SK-N-SH treated with all-trans-retinoic acid at 6 μM for 48 hours (cell line): ENCODE measurements at regions not wholly inside any gene's neighbourhood (a gene's known extent, or its start where the extent isn't known, plus 50 kb on each side); places are given as distances from the start of the nearest gene placed in this dataset.

Experiments
- ARNTL ChIP-seq: fragments of 450-650 bp; formaldehyde crosslinking; IDR thresholded peaks from 2 replicates; pipeline ENCODE4 v1.5.0; 2020; ENCODE audit warnings: low read depth, mild to moderate bottlenecking, moderate library complexity, borderline replicate concordance
- CREB5 ChIP-seq: fragments of 250-450 bp; sonication (Bioruptor Pico); IDR thresholded peaks from 2 replicates; pipeline ENCODE4 v1.5.1; 2020; ENCODE audit warnings: low read depth, mild to moderate bottlenecking, moderate library complexity
- ESRRG ChIP-seq: fragments of 250-450 bp; sonication (Bioruptor Pico); IDR thresholded peaks from 2 replicates; pipeline ENCODE4 v1.6.1; 2021; ENCODE audit warnings: mild to moderate bottlenecking
- OSR1 ChIP-seq: fragments of 250-450 bp; sonication (Bioruptor Pico); IDR thresholded peaks from 2 replicates; pipeline ENCODE4 v1.8.0; 2022; ENCODE audit warnings: moderate library complexity, mild to moderate bottlenecking, inconsistent platforms
- POU6F1 ChIP-seq: fragments of 250-450 bp; sonication (Bioruptor Pico); IDR thresholded peaks from 2 replicates; pipeline ENCODE4 v1.8.0; 2021; ENCODE audit warnings: low read depth, mild to moderate bottlenecking, moderate library complexity, borderline replicate concordance
- PPARA ChIP-seq: fragments of 250-450 bp; sonication (Bioruptor Pico); IDR thresholded peaks from 2 replicates; pipeline ENCODE4 v1.5.0; 2020; ENCODE audit warnings: mild to moderate bottlenecking, borderline replicate concordance
- RARB ChIP-seq: fragments of 250-450 bp; sonication (Bioruptor Pico); IDR thresholded peaks from 2 replicates; pipeline ENCODE4 v1.8.0; 2021; ENCODE audit warnings: mild to moderate bottlenecking, moderate library complexity
- SNAI2 ChIP-seq: fragments of 250-450 bp; sonication (Bioruptor Pico); IDR thresholded peaks from 2 replicates; pipeline ENCODE4 v1.5.0; 2020; ENCODE audit warnings: mild to moderate bottlenecking, moderate library complexity
- TCF4 ChIP-seq: fragments of 250-450 bp; sonication (Bioruptor Pico); IDR thresholded peaks from 2 replicates; pipeline ENCODE4 v1.8.0; 2021; ENCODE audit warnings: mild to moderate bottlenecking, moderate library complexity, borderline replicate concordance
- TSHZ2 ChIP-seq: fragments of 250-450 bp; sonication (Bioruptor Pico); IDR thresholded peaks from 2 replicates; pipeline ENCODE4 v1.5.0; 2020; ENCODE audit warnings: mild to moderate bottlenecking, moderate library complexity
- ZC3H10 ChIP-seq: fragments of 250-450 bp; sonication (Bioruptor Pico); IDR thresholded peaks from 2 replicates; pipeline ENCODE4 v1.5.1; 2021; ENCODE audit warnings: mild to moderate bottlenecking, moderate library complexity
- ZFP3 ChIP-seq: fragments of 250-450 bp; sonication (Bioruptor Pico); IDR thresholded peaks from 2 replicates; pipeline ENCODE4 v1.5.0; 2020; ENCODE audit warnings: mild to moderate bottlenecking, moderate library complexity
- ZFP30 ChIP-seq: fragments of 450-650 bp; formaldehyde crosslinking; IDR thresholded peaks from 2 replicates; pipeline ENCODE4 v1.5.0; 2022; ENCODE audit warnings: mild to moderate bottlenecking, moderate library complexity
- ZNF8 ChIP-seq: fragments of 450-650 bp; formaldehyde crosslinking; IDR thresholded peaks from 2 replicates; pipeline ENCODE4 v1.5.0; 2020; ENCODE audit warnings: mild to moderate bottlenecking, moderate library complexity

GRCh38 chr5:63263411-63263810, 684.8 kb downstream of the LRRC70 start:
- no peak for TF ChIP-seq CREB5 (CRISPR knock-in tag)
- TF ChIP-seq ESRRG: no peak
- no peak for TF ChIP-seq ZFP3 (CRISPR knock-in tag)
- TF ChIP-seq ZC3H10: no peak
- no peak for TF ChIP-seq TCF4 (CRISPR knock-in tag)
- no peak for TF ChIP-seq ARNTL (CRISPR knock-in tag)
- TF ChIP-seq ZFP30 (CRISPR knock-in tag): no peak
- TF ChIP-seq ZNF8 (CRISPR knock-in tag): no peak
- no peak for TF ChIP-seq PPARA (CRISPR knock-in tag)
- TF ChIP-seq POU6F1: no peak
- TF ChIP-seq TSHZ2 (CRISPR knock-in tag): no peak
- no peak for TF ChIP-seq RARB
- no peak for TF ChIP-seq OSR1
- no peak for TF ChIP-seq SNAI2
